ENCODE measurements at regions not wholly inside any gene's neighbourhood (a gene's known extent, or its start where the extent isn't known, plus 50 kb on each side); places are given as distances from the start of the nearest gene placed in this dataset.
"Not testable (repeated sequence)": the region's sequence is repeated elsewhere in the genome, so short reads cannot be mapped to it uniquely, and the experiment has no call there.

GRCh38 chr5:32949286-32949970 is 238.3 kb downstream of the NPR3 start:
- DNase-seq (ENCODE audit: insufficient read length, low spot score) (no peak), FAIRE-seq (peak; percentile 41)
- TF ChIP-seq POLR2A (IDR thresholded peaks at IDR 0.05; ENCODE audit: low read depth, low read length), result no peak

- no peak for FAIRE-seq
- no peak for TF ChIP-seq POLR2A (IDR thresholded peaks at IDR 0.05; ENCODE audit: low read depth, low read length)
Measured at GRCh38 chr5:32951003-32951402, 239.9 kb downstream of the NPR3 start.

GRCh38 chr5:32951878-32952277 is 240.8 kb downstream of the NPR3 start:
- TF ChIP-seq POLR2A (IDR thresholded peaks at IDR 0.05; ENCODE audit: low read depth, low read length), result no peak
- DNase-seq (ENCODE audit: insufficient read length, low spot score) (no peak), FAIRE-seq (no peak)

More at GRCh38 chr5:32951003-32951402, 239.9 kb downstream of the NPR3 start:
- DNase-seq (ENCODE audit: insufficient read length, low spot score), result no peak

GRCh38 chr5:32952421-32952820 is 241.3 kb downstream of the NPR3 start:
- DNase-seq (ENCODE audit: insufficient read length, low spot score); FAIRE-seq: not testable (repeated sequence)

GRCh38 chr5:32953694-32954093 is 242.6 kb downstream of the NPR3 start:
- FAIRE-seq (no peak), DNase-seq (ENCODE audit: insufficient read length, low spot score) (no peak)
- no peak for TF ChIP-seq POLR2A (IDR thresholded peaks at IDR 0.05; ENCODE audit: low read depth, low read length)

- DNase-seq (ENCODE audit: insufficient read length, low spot score) (no peak), FAIRE-seq (peak; percentile 41)
- TF ChIP-seq POLR2A (IDR thresholded peaks at IDR 0.05; ENCODE audit: low read depth, low read length), result no peak
Measured at GRCh38 chr5:32955814-32956213, 244.7 kb downstream of the NPR3 start.

GRCh38 chr5:32960340-32961058 is 249.4 kb downstream of the NPR3 start:
- DNase-seq (ENCODE audit: insufficient read length, low spot score) (no peak), FAIRE-seq (no peak)

GRCh38 chr5:32961059-32961415 is 249.9 kb downstream of the NPR3 start:
- DNase-seq (ENCODE audit: insufficient read length, low spot score) (no peak), FAIRE-seq (no peak)
- TF ChIP-seq POLR2A (IDR thresholded peaks at IDR 0.05; ENCODE audit: low read depth, low read length), result no peak

More at GRCh38 chr5:32960340-32961058, 249.4 kb downstream of the NPR3 start:
- TF ChIP-seq POLR2A (IDR thresholded peaks at IDR 0.05; ENCODE audit: low read depth, low read length), result no peak

- no peak for TF ChIP-seq POLR2A (IDR thresholded peaks at IDR 0.05; ENCODE audit: low read depth, low read length)
- DNase-seq (ENCODE audit: insufficient read length, low spot score), result no peak
- FAIRE-seq, result no peak
Measured at GRCh38 chr5:32964261-32964660, 253.1 kb downstream of the NPR3 start.

GRCh38 chr5:32973646-32974045 is 262.5 kb downstream of the NPR3 start:
- TF ChIP-seq POLR2A (IDR thresholded peaks at IDR 0.05; ENCODE audit: low read depth, low read length), result no peak
- peak; percentile 36 for FAIRE-seq
- no peak for DNase-seq (ENCODE audit: insufficient read length, low spot score)

GRCh38 chr5:32975656-32976375 is 264.7 kb downstream of the NPR3 start:
- no peak for TF ChIP-seq POLR2A (IDR thresholded peaks at IDR 0.05; ENCODE audit: low read depth, low read length)

GRCh38 chr5:32981061-32981460 is 269.9 kb downstream of the NPR3 start:
- FAIRE-seq (no peak), DNase-seq (ENCODE audit: insufficient read length, low spot score) (no peak)
- no peak for TF ChIP-seq POLR2A (IDR thresholded peaks at IDR 0.05; ENCODE audit: low read depth, low read length)

More at GRCh38 chr5:32975656-32976375, 264.7 kb downstream of the NPR3 start:
- DNase-seq (ENCODE audit: insufficient read length, low spot score), result no peak
- peak; percentile 74 for FAIRE-seq

GRCh38 chr5:32984851-32985610 is 273.9 kb downstream of the NPR3 start:
- TF ChIP-seq POLR2A (IDR thresholded peaks at IDR 0.05; ENCODE audit: low read depth, low read length), result no peak
- FAIRE-seq, result peak; percentile 86
- peak; percentile 34 for DNase-seq (ENCODE audit: insufficient read length, low spot score)

- DNase-seq (ENCODE audit: insufficient read length, low spot score) (no peak), FAIRE-seq (no peak)
- no peak for TF ChIP-seq POLR2A (IDR thresholded peaks at IDR 0.05; ENCODE audit: low read depth, low read length)
Measured at GRCh38 chr5:32989815-32990214, 278.7 kb downstream of the NPR3 start.
